ENCODE measurements at regions not wholly inside any gene's neighbourhood (a gene's known extent, or its start where the extent isn't known, plus 50 kb on each side); places are given as distances from the start of the nearest gene placed in this dataset.

DNA sequence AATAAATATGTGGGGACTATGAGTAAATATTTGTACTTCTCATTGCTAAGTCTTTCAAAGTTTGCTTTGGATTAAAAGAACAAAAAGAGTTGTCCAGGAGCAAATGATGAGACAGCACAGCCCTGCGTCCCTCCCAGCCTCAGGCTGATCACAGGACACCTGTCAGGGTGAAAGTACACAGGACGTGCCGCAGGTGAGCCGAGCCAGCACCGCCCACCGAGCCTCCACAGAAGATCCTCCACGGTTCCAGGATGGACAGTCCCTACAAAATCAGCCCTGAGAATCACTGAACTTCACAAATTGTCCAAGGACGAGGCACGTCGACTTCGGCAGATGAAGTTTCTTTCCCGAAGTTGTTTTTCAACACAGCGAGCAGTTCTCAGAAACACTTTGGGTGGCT, 661.5 kb downstream of the BRD1 start:
- TF ChIP-seq, protein P1, sequence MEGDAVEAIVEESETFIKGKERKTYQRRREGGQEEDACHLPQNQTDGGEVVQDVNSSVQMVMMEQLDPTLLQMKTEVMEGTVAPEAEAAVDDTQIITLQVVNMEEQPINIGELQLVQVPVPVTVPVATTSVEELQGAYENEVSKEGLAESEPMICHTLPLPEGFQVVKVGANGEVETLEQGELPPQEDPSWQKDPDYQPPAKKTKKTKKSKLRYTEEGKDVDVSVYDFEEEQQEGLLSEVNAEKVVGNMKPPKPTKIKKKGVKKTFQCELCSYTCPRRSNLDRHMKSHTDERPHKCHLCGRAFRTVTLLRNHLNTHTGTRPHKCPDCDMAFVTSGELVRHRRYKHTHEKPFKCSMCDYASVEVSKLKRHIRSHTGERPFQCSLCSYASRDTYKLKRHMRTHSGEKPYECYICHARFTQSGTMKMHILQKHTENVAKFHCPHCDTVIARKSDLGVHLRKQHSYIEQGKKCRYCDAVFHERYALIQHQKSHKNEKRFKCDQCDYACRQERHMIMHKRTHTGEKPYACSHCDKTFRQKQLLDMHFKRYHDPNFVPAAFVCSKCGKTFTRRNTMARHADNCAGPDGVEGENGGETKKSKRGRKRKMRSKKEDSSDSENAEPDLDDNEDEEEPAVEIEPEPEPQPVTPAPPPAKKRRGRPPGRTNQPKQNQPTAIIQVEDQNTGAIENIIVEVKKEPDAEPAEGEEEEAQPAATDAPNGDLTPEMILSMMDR (IDR thresholded peaks at IDR 0.05) = no peak
- no peak for TF ChIP-seq POLR2A (IDR thresholded peaks at IDR 0.05)

Measured in heart left ventricle (tissue), 13 donors.